ENCODE measurements at regions not wholly inside any gene's neighbourhood (a gene's known extent, or its start where the extent isn't known, plus 50 kb on each side); places are given as distances from the start of the nearest gene placed in this dataset.
"Not testable (repeated sequence)": the region's sequence is repeated elsewhere in the genome, so short reads cannot be mapped to it uniquely, and the experiment has no call there.

GRCh38 chr3:194259982-194260766 is 91.0 kb downstream of the CPN2 start:
- peak; percentile 49 for DNase-seq (ENCODE audit: low read depth)
- TF ChIP-seq, protein P1, sequence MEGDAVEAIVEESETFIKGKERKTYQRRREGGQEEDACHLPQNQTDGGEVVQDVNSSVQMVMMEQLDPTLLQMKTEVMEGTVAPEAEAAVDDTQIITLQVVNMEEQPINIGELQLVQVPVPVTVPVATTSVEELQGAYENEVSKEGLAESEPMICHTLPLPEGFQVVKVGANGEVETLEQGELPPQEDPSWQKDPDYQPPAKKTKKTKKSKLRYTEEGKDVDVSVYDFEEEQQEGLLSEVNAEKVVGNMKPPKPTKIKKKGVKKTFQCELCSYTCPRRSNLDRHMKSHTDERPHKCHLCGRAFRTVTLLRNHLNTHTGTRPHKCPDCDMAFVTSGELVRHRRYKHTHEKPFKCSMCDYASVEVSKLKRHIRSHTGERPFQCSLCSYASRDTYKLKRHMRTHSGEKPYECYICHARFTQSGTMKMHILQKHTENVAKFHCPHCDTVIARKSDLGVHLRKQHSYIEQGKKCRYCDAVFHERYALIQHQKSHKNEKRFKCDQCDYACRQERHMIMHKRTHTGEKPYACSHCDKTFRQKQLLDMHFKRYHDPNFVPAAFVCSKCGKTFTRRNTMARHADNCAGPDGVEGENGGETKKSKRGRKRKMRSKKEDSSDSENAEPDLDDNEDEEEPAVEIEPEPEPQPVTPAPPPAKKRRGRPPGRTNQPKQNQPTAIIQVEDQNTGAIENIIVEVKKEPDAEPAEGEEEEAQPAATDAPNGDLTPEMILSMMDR (IDR thresholded peaks at IDR 0.05; ENCODE audit: insufficient read depth, low read length): no peak
- H3K4me3 ChIP-seq (ENCODE audit: low read depth, low read length): no peak overlapping the region

DNA sequence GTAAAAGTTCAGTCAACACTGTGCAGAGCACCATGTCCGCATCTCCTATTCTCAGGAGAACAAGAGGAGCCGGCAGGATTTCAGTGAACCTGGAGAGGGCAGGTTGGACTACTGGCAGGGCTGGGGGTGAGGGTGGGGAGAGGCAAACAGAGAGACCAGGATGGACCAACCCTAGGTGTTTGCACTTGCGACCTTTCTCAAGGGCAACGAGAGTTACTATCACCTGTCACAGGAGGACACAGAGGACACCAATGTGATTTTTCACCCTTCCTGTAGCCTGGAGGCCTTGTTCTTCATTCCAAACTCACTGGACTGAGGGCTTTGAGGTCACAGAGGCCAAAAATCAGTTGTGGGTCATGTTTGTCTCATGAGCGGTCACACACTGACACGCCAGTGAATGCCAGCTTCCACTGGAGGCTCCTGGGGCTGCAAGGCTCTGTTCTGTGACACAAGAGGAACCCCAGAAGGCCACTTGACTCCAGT is 89.5 kb downstream of the CPN2 start:
- H3K4me3 ChIP-seq (ENCODE audit: low read depth, low read length): no peak overlapping the region
- TF ChIP-seq, protein P1 (IDR thresholded peaks at IDR 0.05; ENCODE audit: insufficient read depth, low read length): no peak
- no peak for DNase-seq (ENCODE audit: low read depth)

DNA sequence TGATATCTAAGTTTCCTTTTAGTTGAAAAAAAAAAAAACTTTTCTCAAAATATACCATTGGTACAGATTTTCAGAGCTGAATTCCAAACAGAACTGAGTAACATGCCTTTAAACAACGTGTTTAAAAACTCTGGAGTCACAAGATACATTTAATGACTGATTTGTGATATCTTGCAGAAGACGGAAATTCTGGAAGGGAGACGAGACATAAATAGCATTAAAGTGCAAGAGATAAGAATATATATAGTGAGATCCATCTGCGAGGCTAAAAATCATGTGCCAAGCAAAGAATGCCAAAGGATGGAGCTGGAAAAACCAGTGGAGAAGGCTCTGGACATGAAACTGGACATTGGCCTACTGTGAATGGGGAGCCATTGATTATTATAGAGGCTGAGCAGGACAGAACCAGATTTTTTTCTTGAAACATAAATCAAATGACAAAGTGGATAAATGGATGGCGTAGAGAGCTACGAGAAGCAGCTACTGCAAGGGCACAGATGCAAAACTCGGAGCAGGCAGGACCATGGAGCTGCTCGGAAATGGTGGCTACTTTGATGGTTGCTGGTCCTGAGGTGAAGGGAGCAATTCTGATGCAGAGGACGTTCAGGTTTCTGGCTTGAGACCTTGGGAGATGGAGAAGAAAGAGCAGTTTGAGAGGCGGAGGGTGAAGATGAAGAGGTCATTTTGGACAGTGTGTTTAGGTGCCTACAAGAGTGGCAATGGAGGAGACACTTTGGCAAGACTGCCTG is 88.8 kb downstream of the CPN2 start:
- DNase-seq (ENCODE audit: low read depth): no peak
- TF ChIP-seq, protein P1 (IDR thresholded peaks at IDR 0.05; ENCODE audit: insufficient read depth, low read length): no peak
- H3K4me3 ChIP-seq (ENCODE audit: low read depth, low read length): no peak overlapping the region

- no peak for DNase-seq (ENCODE audit: low read depth)
- H3K4me3 ChIP-seq (ENCODE audit: low read depth, low read length): no peak overlapping the region
- TF ChIP-seq, protein P1 (IDR thresholded peaks at IDR 0.05; ENCODE audit: insufficient read depth, low read length): no peak
Observed at GRCh38 chr3:194262925-194263305, 88.2 kb downstream of the CPN2 start.

DNA sequence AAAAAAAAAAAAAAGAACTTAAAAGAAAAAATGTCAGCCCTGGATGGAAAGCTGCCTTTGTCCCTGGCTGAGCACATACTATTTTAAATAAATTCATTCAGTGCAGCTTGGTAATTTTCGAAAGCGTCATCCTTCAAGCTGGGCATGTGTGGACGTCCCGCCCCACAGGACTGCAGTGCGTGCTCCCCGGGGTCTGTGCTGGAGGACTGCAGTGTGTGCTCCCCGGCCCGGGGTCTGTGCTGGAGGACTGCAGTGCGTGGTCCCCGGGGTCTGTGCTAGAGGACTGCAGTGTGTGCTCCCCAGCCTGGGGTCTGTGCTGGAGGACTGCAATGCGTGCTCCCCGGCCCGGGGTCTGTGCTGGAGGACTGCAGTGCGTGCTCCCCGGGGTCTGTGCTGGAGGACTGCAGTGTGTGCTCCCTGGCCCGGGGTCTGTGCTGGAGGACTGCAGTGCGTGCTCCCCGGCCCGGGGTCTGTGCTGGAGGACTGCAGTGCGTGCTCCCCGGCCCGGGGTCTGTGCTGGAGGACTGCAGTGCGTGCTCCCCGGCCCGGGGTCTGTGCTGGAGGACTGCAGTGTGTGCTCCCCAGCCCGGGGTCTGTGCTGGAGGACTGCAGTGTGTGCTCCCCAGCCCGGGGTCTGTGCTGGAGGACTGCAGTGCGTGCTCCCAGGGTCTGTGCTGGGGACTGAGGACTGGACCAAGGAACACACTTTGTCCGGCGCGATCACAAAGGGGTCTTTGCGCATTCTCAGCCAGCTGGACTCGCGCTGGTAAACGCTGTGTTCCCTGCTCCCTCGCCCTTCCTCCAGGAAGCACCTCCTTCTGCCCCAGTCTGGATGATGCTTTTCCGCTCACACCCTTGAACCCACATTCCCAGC is 86.3 kb downstream of the CPN2 start:
- peak overlapping the region; percentile 40 for H3K4me3 ChIP-seq (ENCODE audit: low read depth, low read length)
- DNase-seq (ENCODE audit: low read depth): not testable (repeated sequence)

DNA sequence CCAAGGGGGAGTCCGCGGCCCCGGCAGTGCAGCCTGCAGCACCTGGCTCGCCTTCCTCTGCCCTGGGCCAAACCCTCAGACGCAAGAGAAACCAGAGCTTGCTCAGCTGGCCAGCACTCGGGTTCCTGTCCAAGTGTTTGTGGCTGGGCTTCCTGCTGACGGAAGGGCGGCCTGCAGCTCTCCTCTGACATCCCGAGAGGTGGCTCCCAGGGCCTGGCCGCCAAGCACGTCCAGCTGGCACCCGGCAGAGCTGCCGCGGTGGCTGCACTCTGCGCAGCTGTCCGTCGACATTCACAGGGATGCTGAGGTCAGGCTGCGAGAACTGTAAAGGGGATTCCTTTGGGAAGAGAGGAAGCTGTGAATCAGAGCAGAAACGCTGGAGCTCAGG is 85.6 kb downstream of the CPN2 start:
- H3K4me3 ChIP-seq (ENCODE audit: low read depth, low read length): no peak overlapping the region
- peak; percentile 97 for DNase-seq (ENCODE audit: low read depth)
- TF ChIP-seq, protein P1 (IDR thresholded peaks at IDR 0.05; ENCODE audit: insufficient read depth, low read length): no peak
